ENCODE measurements at regions not wholly inside any gene's neighbourhood (a gene's known extent, or its start where the extent isn't known, plus 50 kb on each side); places are given as distances from the start of the nearest gene placed in this dataset.
"Not testable (repeated sequence)": the region's sequence is repeated elsewhere in the genome, so short reads cannot be mapped to it uniquely, and the experiment has no call there.

GRCh38 chr1:60922304-60922703 is 160.1 kb upstream of the NFIA start:
- H3K4me3 ChIP-seq (ENCODE audit: low read length): no peak overlapping the region
- no peaks in the 10 kb centered on the region for H3K27me3 ChIP-seq (ENCODE audit: control insufficient read depth, insufficient read depth, low read length)
- no peaks in the 10 kb centered on the region for H3K36me3 ChIP-seq (ENCODE audit: control insufficient read depth, low read depth, low read length)
- H3K9ac ChIP-seq (ENCODE audit: low read length): no peak overlapping the region
- no peak overlapping the region for H3K27ac ChIP-seq (ENCODE audit: low read length)
- H3K9me3 ChIP-seq (ENCODE audit: control insufficient read depth, low read depth, low read length): no peaks in the 10 kb centered on the region
- H3K4me1 ChIP-seq (ENCODE audit: control insufficient read depth, low read depth, low read length): peaks cover 11% of the 10 kb centered on the region

DNA sequence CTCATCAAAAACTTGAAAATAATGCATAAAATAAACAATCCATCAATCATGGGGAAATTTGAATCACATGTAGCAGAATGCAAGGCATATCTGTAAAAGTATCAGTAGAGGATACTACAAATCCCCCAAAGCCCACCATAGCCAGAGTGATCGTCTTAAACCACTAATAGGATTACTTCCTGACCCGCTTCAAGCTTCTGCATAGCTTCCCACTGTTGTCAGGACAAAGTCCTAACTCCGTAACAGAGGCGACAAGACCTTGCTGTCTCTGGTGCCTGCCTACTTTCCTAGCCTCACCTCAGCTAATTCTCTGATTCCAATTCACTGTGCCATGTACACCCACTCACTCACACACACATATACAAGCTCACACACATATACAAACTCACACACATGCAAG is 161.2 kb upstream of the NFIA start:
- H3K4me1 ChIP-seq (ENCODE audit: control insufficient read depth, low read depth, low read length): peaks cover 11% of the 10 kb centered on the region
- no peak overlapping the region for H3K27ac ChIP-seq (ENCODE audit: low read length)
- H3K9me3 ChIP-seq (ENCODE audit: control insufficient read depth, low read depth, low read length): no peaks in the 10 kb centered on the region
- H3K27me3 ChIP-seq (ENCODE audit: control insufficient read depth, insufficient read depth, low read length): no peaks in the 10 kb centered on the region
- H3K9ac ChIP-seq (ENCODE audit: low read length): no peak overlapping the region
- H3K4me3 ChIP-seq (ENCODE audit: low read length): no peak overlapping the region
- no peaks in the 10 kb centered on the region for H3K36me3 ChIP-seq (ENCODE audit: control insufficient read depth, low read depth, low read length)

GRCh38 chr1:60920561-60920960 is 161.8 kb upstream of the NFIA start:
- Histone ChIP-seq H3K36me3 (ENCODE audit: control insufficient read depth, low read depth, low read length) (no peaks in the 10 kb centered on the region), H3K27me3 (ENCODE audit: control insufficient read depth, insufficient read depth, low read length) (no peaks in the 10 kb centered on the region), H3K27ac (ENCODE audit: low read length) (no peak overlapping the region), H3K4me3 (ENCODE audit: low read length) (no peak overlapping the region), H3K9ac (ENCODE audit: low read length) (no peak overlapping the region), H3K4me1 (ENCODE audit: control insufficient read depth, low read depth, low read length) (peaks cover 11% of the 10 kb centered on the region), H3K9me3 (ENCODE audit: control insufficient read depth, low read depth, low read length) (no peaks in the 10 kb centered on the region)

DNA sequence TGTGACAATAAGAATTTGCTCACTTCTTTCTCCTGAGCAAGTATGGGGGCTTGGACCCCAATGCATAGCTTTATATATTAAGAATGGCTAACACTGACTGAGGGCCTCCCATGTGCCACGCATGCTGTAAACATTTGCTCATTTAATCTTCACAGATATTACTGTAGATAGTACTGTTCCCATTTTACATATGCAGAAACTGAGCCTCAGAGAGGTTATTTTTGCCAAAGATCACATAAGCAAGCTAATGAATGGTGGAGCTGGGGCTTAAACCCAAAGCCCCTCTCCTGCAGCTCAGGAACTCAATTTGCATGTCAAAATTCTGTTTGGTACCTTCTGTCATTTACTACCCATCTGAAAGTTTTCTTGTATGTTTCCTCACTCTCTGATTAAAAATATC is 163.5 kb upstream of the NFIA start:
- no peaks in the 10 kb centered on the region for H3K36me3 ChIP-seq (ENCODE audit: control insufficient read depth, low read depth, low read length)
- H3K27me3 ChIP-seq (ENCODE audit: control insufficient read depth, insufficient read depth, low read length): no peaks in the 10 kb centered on the region
- H3K4me1 ChIP-seq (ENCODE audit: control insufficient read depth, low read depth, low read length): peaks cover 11% of the 10 kb centered on the region
- no peak overlapping the region for H3K27ac ChIP-seq (ENCODE audit: low read length)
- H3K4me3 ChIP-seq (ENCODE audit: low read length): no peak overlapping the region
- no peaks in the 10 kb centered on the region for H3K9me3 ChIP-seq (ENCODE audit: control insufficient read depth, low read depth, low read length)
- H3K9ac ChIP-seq (ENCODE audit: low read length): no peak overlapping the region

DNA sequence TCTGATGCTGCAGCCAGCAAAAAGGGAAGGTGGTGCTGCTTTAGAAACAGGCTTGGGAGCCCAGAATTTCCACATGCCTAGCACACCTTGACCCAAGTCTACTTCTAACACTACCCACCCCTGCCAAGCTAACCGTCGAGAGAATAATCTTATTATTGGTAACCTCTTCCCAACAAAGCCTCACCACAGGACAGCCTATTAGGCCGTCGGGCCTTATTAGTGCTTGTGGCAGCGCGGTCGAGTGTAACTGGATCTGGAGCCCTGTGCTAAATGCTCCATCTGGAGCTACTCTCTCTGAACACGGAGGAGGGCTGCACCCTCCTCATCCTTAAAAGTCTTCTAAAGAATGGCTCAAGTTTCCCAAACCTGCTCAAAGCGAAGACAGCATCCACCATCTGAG is 165.5 kb upstream of the NFIA start:
- Histone ChIP-seq H3K27ac (ENCODE audit: low read length) (no peak overlapping the region), H3K36me3 (ENCODE audit: control insufficient read depth, low read depth, low read length) (no peaks in the 10 kb centered on the region), H3K9me3 (ENCODE audit: control insufficient read depth, low read depth, low read length) (no peaks in the 10 kb centered on the region), H3K9ac (ENCODE audit: low read length) (no peak overlapping the region), H3K4me1 (ENCODE audit: control insufficient read depth, low read depth, low read length) (peaks cover 18% of the 10 kb centered on the region), H3K4me3 (ENCODE audit: low read length) (no peak overlapping the region), H3K27me3 (ENCODE audit: control insufficient read depth, insufficient read depth, low read length) (no peaks in the 10 kb centered on the region)

- H3K4me3 ChIP-seq (ENCODE audit: low read length): no peak overlapping the region
- H3K9me3 ChIP-seq (ENCODE audit: control insufficient read depth, low read depth, low read length): no peaks in the 10 kb centered on the region
- H3K9ac ChIP-seq (ENCODE audit: low read length): no peak overlapping the region
- no peaks in the 10 kb centered on the region for H3K27me3 ChIP-seq (ENCODE audit: control insufficient read depth, insufficient read depth, low read length)
- H3K4me1 ChIP-seq (ENCODE audit: control insufficient read depth, low read depth, low read length): peaks cover 18% of the 10 kb centered on the region
- no peak overlapping the region for H3K27ac ChIP-seq (ENCODE audit: low read length)
- H3K36me3 ChIP-seq (ENCODE audit: control insufficient read depth, low read depth, low read length): no peaks in the 10 kb centered on the region
Observed at GRCh38 chr1:60916199-60916598, 166.2 kb upstream of the NFIA start.

GRCh38 chr1:60915441-60915840 is 166.9 kb upstream of the NFIA start:
- peaks cover 10% of the 10 kb centered on the region for H3K4me1 ChIP-seq (ENCODE audit: control insufficient read depth, low read depth, low read length)
- H3K27ac ChIP-seq (ENCODE audit: low read length): no peak overlapping the region
- H3K9ac ChIP-seq (ENCODE audit: low read length): no peak overlapping the region
- H3K4me3 ChIP-seq (ENCODE audit: low read length): no peak overlapping the region
- no peaks in the 10 kb centered on the region for H3K36me3 ChIP-seq (ENCODE audit: control insufficient read depth, low read depth, low read length)
- no peaks in the 10 kb centered on the region for H3K9me3 ChIP-seq (ENCODE audit: control insufficient read depth, low read depth, low read length)
- H3K27me3 ChIP-seq (ENCODE audit: control insufficient read depth, insufficient read depth, low read length): no peaks in the 10 kb centered on the region

DNA sequence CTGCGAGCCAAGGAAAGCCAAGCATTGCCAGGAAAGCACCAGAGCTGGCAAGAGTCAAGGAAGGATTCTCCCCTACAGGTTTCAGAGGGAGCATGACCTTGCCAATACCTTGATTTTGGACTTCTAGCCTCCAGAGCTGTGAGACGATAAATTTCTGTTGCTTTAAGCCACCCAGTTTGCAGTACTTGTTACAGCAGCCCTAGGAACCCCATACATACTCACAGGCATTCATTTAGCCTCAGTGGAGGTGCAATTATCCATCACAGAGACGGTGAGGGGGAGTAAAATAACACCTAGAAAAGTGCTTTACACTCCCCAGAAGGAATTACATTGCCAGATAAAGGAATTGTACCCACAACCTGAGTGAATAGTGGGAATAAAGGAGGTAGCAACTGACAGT is 167.4 kb upstream of the NFIA start:
- Histone ChIP-seq H3K27ac (ENCODE audit: low read length) (no peak overlapping the region), H3K9me3 (ENCODE audit: control insufficient read depth, low read depth, low read length) (no peaks in the 10 kb centered on the region), H3K27me3 (ENCODE audit: control insufficient read depth, insufficient read depth, low read length) (no peaks in the 10 kb centered on the region), H3K36me3 (ENCODE audit: control insufficient read depth, low read depth, low read length) (no peaks in the 10 kb centered on the region), H3K9ac (ENCODE audit: low read length) (no peak overlapping the region), H3K4me3 (ENCODE audit: low read length) (no peak overlapping the region), H3K4me1 (ENCODE audit: control insufficient read depth, low read depth, low read length) (peaks cover 9% of the 10 kb centered on the region)

- H3K36me3 ChIP-seq (ENCODE audit: control insufficient read depth, low read depth, low read length); H3K9ac ChIP-seq (ENCODE audit: low read length): not testable (repeated sequence)
Observed at GRCh38 chr1:60913708-60914107, 168.7 kb upstream of the NFIA start.

GRCh38 chr1:60913039-60913438 is 169.3 kb upstream of the NFIA start:
- Histone ChIP-seq H3K4me1 (ENCODE audit: control insufficient read depth, low read depth, low read length) (peaks cover 9% of the 10 kb centered on the region), H3K27ac (ENCODE audit: low read length) (no peak overlapping the region), H3K9ac (ENCODE audit: low read length) (no peak overlapping the region), H3K9me3 (ENCODE audit: control insufficient read depth, low read depth, low read length) (no peaks in the 10 kb centered on the region), H3K4me3 (ENCODE audit: low read length) (no peak overlapping the region), H3K27me3 (ENCODE audit: control insufficient read depth, insufficient read depth, low read length) (no peaks in the 10 kb centered on the region), H3K36me3 (ENCODE audit: control insufficient read depth, low read depth, low read length) (no peaks in the 10 kb centered on the region)

More at GRCh38 chr1:60913708-60914107, 168.7 kb upstream of the NFIA start:
- H3K4me3 ChIP-seq (ENCODE audit: low read length); H3K9me3 ChIP-seq (ENCODE audit: control insufficient read depth, low read depth, low read length); H3K27me3 ChIP-seq (ENCODE audit: control insufficient read depth, insufficient read depth, low read length); H3K4me1 ChIP-seq (ENCODE audit: control insufficient read depth, low read depth, low read length); H3K27ac ChIP-seq (ENCODE audit: low read length): not testable (repeated sequence)

- no peak overlapping the region for H3K27ac ChIP-seq (ENCODE audit: low read length)
Observed at GRCh38 chr1:60911966-60912697, 170.2 kb upstream of the NFIA start.

GRCh38 chr1:60908159-60908558 is 174.2 kb upstream of the NFIA start:
- Histone ChIP-seq H3K4me1 (ENCODE audit: control insufficient read depth, low read depth, low read length) (peaks cover 32% of the 10 kb centered on the region), H3K27ac (ENCODE audit: low read length) (no peak overlapping the region), H3K27me3 (ENCODE audit: control insufficient read depth, insufficient read depth, low read length) (no peaks in the 10 kb centered on the region), H3K9me3 (ENCODE audit: control insufficient read depth, low read depth, low read length) (no peaks in the 10 kb centered on the region), H3K4me3 (ENCODE audit: low read length) (no peak overlapping the region), H3K9ac (ENCODE audit: low read length) (no peak overlapping the region), H3K36me3 (ENCODE audit: control insufficient read depth, low read depth, low read length) (no peaks in the 10 kb centered on the region)

More at GRCh38 chr1:60911966-60912697, 170.2 kb upstream of the NFIA start:
- no peaks in the 10 kb centered on the region for H3K36me3 ChIP-seq (ENCODE audit: control insufficient read depth, low read depth, low read length)
- H3K9ac ChIP-seq (ENCODE audit: low read length): no peak overlapping the region
- peaks cover 9% of the 10 kb centered on the region for H3K4me1 ChIP-seq (ENCODE audit: control insufficient read depth, low read depth, low read length)
- H3K27me3 ChIP-seq (ENCODE audit: control insufficient read depth, insufficient read depth, low read length): no peaks in the 10 kb centered on the region
- H3K4me3 ChIP-seq (ENCODE audit: low read length): no peak overlapping the region
- H3K9me3 ChIP-seq (ENCODE audit: control insufficient read depth, low read depth, low read length): no peaks in the 10 kb centered on the region
